NB4 (cell line): ENCODE measurements at regions not wholly inside any gene's neighbourhood (a gene's known extent, or its start where the extent isn't known, plus 50 kb on each side); places are given as distances from the start of the nearest gene placed in this dataset.

Experiments used
- DNase-seq: peaks from one replicate; pipeline ENCODE4 v3.0.0; 2010; ENCODE audit warnings: low read depth
- H3K4me3 ChIP-seq: one replicate; pipeline ENCODE4 v1.5.1; 2011; ENCODE audit warnings: mild to moderate bottlenecking, low read depth, low read length, moderate library complexity
- CTCF ChIP-seq: IDR thresholded peaks from one replicate; pipeline ENCODE4 v1.5.1; 2012; ENCODE audit warnings: low read depth, low read length
- MAX ChIP-seq: IDR thresholded peaks from 2 replicates; pipeline ENCODE4 v1.6.1; 2011; ENCODE audit warnings: low read depth, low read length
- MYC ChIP-seq: IDR thresholded peaks from 2 replicates; pipeline ENCODE4 v1.6.1; 2011; ENCODE audit warnings: low read depth, low read length
- POLR2A ChIP-seq: IDR thresholded peaks from 2 replicates; pipeline ENCODE4 v1.6.1; 2011; ENCODE audit warnings: mild to moderate bottlenecking; ENCODE audit not compliant: insufficient read length; ENCODE audit errors: extremely low read depth

- peak; percentile 4 for DNase-seq
- no peak for TF ChIP-seq CTCF
- TF ChIP-seq MAX = no peak
- no peak for TF ChIP-seq POLR2A
- no peak overlapping the region for H3K4me3 ChIP-seq
Observed at GRCh38 chr1:80799457-80799856, 1001.3 kb upstream of the ADGRL2 start.

- TF ChIP-seq POLR2A (no peak), CTCF (no peak), MYC (no peak), MAX (no peak)
- H3K4me3 ChIP-seq = no peak overlapping the region
- DNase-seq = no peak
Observed at GRCh38 chr1:80779275-80779674, 1021.5 kb upstream of the ADGRL2 start.

GRCh38 chr1:80778094-80778840 is 1022.5 kb upstream of the ADGRL2 start:
- TF ChIP-seq MYC (no peak), POLR2A (no peak), CTCF (no peak), MAX (no peak)
- DNase-seq = no peak
- no peak overlapping the region for H3K4me3 ChIP-seq

GRCh38 chr1:80776266-80776665 is 1024.5 kb upstream of the ADGRL2 start:
- TF ChIP-seq POLR2A (no peak), CTCF (no peak), MAX (no peak), MYC (no peak)
- H3K4me3 ChIP-seq = no peak overlapping the region
- DNase-seq = no peak

- no peak for DNase-seq
- TF ChIP-seq MAX (no peak), POLR2A (no peak), CTCF (no peak), MYC (no peak)
- H3K4me3 ChIP-seq = no peak overlapping the region
Observed at GRCh38 chr1:80769208-80769750, 1031.5 kb upstream of the ADGRL2 start.

- no peak for TF ChIP-seq MYC
- no peak for DNase-seq
- H3K4me3 ChIP-seq = no peak overlapping the region
Observed at GRCh38 chr1:80767711-80768110, 1033.0 kb upstream of the ADGRL2 start.
